ENCODE measurements at regions not wholly inside any gene's neighbourhood (a gene's known extent, or its start where the extent isn't known, plus 50 kb on each side); places are given as distances from the start of the nearest gene placed in this dataset.

DNA sequence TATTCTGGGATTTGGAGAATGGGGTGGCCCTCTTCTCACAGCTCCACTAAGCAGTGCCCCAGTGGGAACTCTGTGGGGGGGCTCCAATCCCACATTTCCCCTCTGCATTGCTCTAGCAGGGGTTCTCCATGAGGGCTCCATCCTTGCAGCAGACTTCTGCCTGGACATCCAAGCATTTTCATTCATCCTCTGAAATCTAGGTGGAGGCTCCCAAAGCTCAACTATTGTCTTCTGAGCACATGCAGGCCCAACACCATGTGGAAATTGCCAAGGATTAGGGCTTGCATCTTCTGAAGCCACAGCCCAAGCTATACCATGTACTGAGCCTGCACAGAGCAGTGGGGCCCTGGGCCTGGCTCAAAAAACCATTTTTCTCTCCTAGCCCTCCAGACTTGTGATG lies 162.4 kb upstream of the CWC22 start:
- TF ChIP-seq CTCF (IDR thresholded peaks at IDR 0.05) (no peak), POLR2A (IDR thresholded peaks at IDR 0.05) (no peak)
